ENCODE measurements at regions not wholly inside any gene's neighbourhood (a gene's known extent, or its start where the extent isn't known, plus 50 kb on each side); places are given as distances from the start of the nearest gene placed in this dataset.
A peak's percentile ranks its signal among the peaks of the same experiment; 100 is the strongest.

GRCh38 chr5:135246923-135247795 is 151.9 kb downstream of the MACROH2A1 start:
- Histone ChIP-seq H3K4me1 (ENCODE audit: insufficient read depth) (peaks cover 52% of the 10 kb centered on the region), H3K4me2 (ENCODE audit: unreplicated experiment) (peak overlapping the region; percentile 74), H4K20me1 (ENCODE audit: insufficient read depth) (no peaks in the 10 kb centered on the region), H3K36me3 (ENCODE audit: low read depth) (no peaks in the 10 kb centered on the region), H3K9me3 (ENCODE audit: low read depth) (no peaks in the 10 kb centered on the region), H3K27ac (peak overlapping the region; percentile 74), H3F3A (ENCODE audit: insufficient read depth) (peaks cover 24% of the 10 kb centered on the region), H2AFZ (no peak overlapping the region), H3K27me3 (replicated peaks; ENCODE audit: insufficient read depth) (no peaks in the 10 kb centered on the region), H3K4me3 (peak overlapping the region; percentile 3; the same call in 1 of the 2 replicates), H3K9ac (peak overlapping the region; percentile 34; the same call in 1 of the 2 replicates), H3K9me2 (ENCODE audit: insufficient read depth) (no peaks in the 10 kb centered on the region), H3K79me2 (ENCODE audit: insufficient read depth) (no peaks in the 10 kb centered on the region)
- TF ChIP-seq EZH2phosphoT487 (IDR thresholded peaks at IDR 0.05; ENCODE audit: insufficient read depth, low read depth) (no peak), EZH2 (IDR thresholded peaks at IDR 0.05; ENCODE audit: insufficient read depth, poor library complexity, severe bottlenecking) (no peak)
- WGBS, 2 experiments (ENCODE audit: low coverage in 1 of 2, low lambda C conversion rate in 2 of 2, missing lambda C conversion rate in 2 of 2): 30 to 35% methylated on average over 27 to 28 of the region's 28 CpGs
- in situ Hi-C loops (cut with MboI): no loop called here
- DNase-seq: peak; percentile 98

DNA sequence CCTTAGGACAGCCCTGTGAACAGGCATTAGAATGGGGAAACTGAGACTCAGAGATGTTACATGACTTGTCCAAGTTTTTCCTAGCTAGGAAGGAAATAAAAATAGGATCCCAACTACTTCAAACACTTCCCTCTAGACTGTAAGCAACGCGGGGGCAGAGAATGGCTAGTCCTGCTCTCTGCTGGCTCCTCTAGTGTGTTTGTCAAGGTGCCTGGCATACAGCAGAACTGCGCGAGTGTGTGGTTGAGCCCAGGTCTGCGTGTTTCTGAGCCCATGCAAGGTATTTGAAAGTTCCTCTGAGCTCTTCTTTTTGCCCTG is 152.5 kb downstream of the MACROH2A1 start:
- H3K9ac ChIP-seq: peak overlapping the region; percentile 34; the same call in 1 of the 2 replicates

DNA sequence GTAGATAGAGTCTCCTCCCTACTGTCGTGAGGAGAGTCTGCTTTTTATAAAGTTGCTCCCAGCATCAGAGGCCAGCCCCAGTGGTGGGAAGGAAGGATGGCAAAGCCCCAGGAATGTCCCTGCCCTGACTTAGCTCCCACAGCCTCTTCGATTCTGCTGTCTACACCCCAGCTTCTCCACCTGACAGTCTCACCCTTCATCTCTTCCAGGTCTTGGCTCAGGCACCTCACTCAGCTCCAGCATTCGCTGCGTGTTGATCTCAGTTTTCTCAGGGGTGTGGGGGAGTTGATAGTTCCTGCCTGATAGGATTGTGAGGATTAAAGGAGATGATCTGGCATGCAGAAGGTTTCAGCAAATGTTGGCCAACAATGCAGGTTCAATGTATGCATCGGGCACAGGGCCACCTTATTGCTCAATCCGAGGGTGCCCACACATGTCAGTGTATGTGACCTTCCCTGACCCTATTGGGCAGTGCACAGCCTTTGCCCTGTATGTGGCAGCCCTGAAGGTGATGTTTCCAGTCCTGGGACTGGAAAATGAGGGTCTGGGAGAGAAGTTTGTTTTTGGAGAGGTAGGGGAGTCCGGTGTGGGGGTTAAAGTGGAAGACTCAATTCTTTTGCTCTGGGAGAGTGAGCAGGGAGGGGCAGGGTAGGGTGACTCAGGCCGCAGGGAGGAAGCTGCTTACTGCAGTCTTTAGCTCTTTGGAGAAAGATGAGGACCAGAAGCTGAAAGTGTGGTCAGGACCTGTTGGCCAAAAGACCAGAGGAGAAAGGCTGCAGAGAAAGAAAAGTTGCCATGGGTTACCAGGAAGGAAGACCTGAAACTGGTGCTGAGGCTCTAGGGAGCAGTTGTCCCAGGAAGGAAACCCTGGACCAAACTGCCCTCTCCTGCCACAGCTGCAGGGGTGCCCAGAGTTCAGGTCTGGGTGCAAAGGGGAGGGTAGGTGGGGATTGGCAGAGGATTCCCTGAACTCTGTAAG is 153.2 kb downstream of the MACROH2A1 start:
- Histone ChIP-seq H4K20me1 (ENCODE audit: insufficient read depth) (no peaks in the 10 kb centered on the region), H3K36me3 (ENCODE audit: low read depth) (no peaks in the 10 kb centered on the region), H3F3A (ENCODE audit: insufficient read depth) (peaks cover 36% of the 10 kb centered on the region), H3K4me1 (ENCODE audit: insufficient read depth) (peaks cover 65% of the 10 kb centered on the region), H3K9me2 (ENCODE audit: insufficient read depth) (no peaks in the 10 kb centered on the region), H3K9me3 (ENCODE audit: low read depth) (no peaks in the 10 kb centered on the region), H2AFZ (no peak overlapping the region), H3K27ac (peak overlapping the region; percentile 74), H3K9ac (no peak overlapping the region; the same call in 1 of the 2 replicates), H3K4me3 (no peak overlapping the region; the same call in 1 of the 2 replicates), H3K79me2 (ENCODE audit: insufficient read depth) (no peaks in the 10 kb centered on the region), H3K27me3 (replicated peaks; ENCODE audit: insufficient read depth) (no peaks in the 10 kb centered on the region), H3K4me2 (ENCODE audit: unreplicated experiment) (peak overlapping the region; percentile 74)
- WGBS, 2 experiments (ENCODE audit: low coverage in 1 of 2, low lambda C conversion rate in 2 of 2, missing lambda C conversion rate in 2 of 2): 53 to 56% methylated on average over 8 of the region's 8 CpGs
- peak; percentile 85 for DNase-seq
- TF ChIP-seq EZH2 (IDR thresholded peaks at IDR 0.05; ENCODE audit: insufficient read depth, poor library complexity, severe bottlenecking) (no peak), EZH2phosphoT487 (IDR thresholded peaks at IDR 0.05; ENCODE audit: insufficient read depth, low read depth) (no peak)
- in situ Hi-C loops (cut with MboI): no loop called here

More for the DNA sequence above, 152.5 kb downstream of the MACROH2A1 start:
- H3K9me3 ChIP-seq (ENCODE audit: low read depth): no peaks in the 10 kb centered on the region
- TF ChIP-seq EZH2 (IDR thresholded peaks at IDR 0.05; ENCODE audit: insufficient read depth, poor library complexity, severe bottlenecking): no peak
- TF ChIP-seq EZH2phosphoT487 (IDR thresholded peaks at IDR 0.05; ENCODE audit: insufficient read depth, low read depth): no peak
- peak overlapping the region; percentile 3; the same call in 1 of the 2 replicates for H3K4me3 ChIP-seq
- H3K4me2 ChIP-seq (ENCODE audit: unreplicated experiment): peak overlapping the region; percentile 74
- no peak for DNase-seq
- peaks cover 30% of the 10 kb centered on the region for H3F3A ChIP-seq (ENCODE audit: insufficient read depth)
- WGBS, 2 experiments (ENCODE audit: low coverage in 1 of 2, low lambda C conversion rate in 2 of 2, missing lambda C conversion rate in 2 of 2): 76 to 78% methylated on average over 5 of the region's 5 CpGs
- no peaks in the 10 kb centered on the region for H3K27me3 ChIP-seq (replicated peaks; ENCODE audit: insufficient read depth)
- H3K79me2 ChIP-seq (ENCODE audit: insufficient read depth): no peaks in the 10 kb centered on the region
- no peaks in the 10 kb centered on the region for H4K20me1 ChIP-seq (ENCODE audit: insufficient read depth)
- in situ Hi-C loops (cut with MboI): no loop called here
- no peaks in the 10 kb centered on the region for H3K36me3 ChIP-seq (ENCODE audit: low read depth)
- H2AFZ ChIP-seq: no peak overlapping the region
- H3K4me1 ChIP-seq (ENCODE audit: insufficient read depth): peaks cover 58% of the 10 kb centered on the region
- no peaks in the 10 kb centered on the region for H3K9me2 ChIP-seq (ENCODE audit: insufficient read depth)
- H3K27ac ChIP-seq: peak overlapping the region; percentile 74

GRCh38 chr5:135244620-135245021 is 154.4 kb downstream of the MACROH2A1 start:
- Histone ChIP-seq H4K20me1 (ENCODE audit: insufficient read depth) (no peaks in the 10 kb centered on the region), H3K4me3 (no peak overlapping the region), H3K36me3 (ENCODE audit: low read depth) (no peaks in the 10 kb centered on the region), H3F3A (ENCODE audit: insufficient read depth) (peaks cover 36% of the 10 kb centered on the region), H3K4me2 (ENCODE audit: unreplicated experiment) (no peak overlapping the region), H3K79me2 (ENCODE audit: insufficient read depth) (no peaks in the 10 kb centered on the region), H3K27ac (no peak overlapping the region), H3K4me1 (ENCODE audit: insufficient read depth) (peaks cover 58% of the 10 kb centered on the region), H3K27me3 (replicated peaks; ENCODE audit: insufficient read depth) (no peaks in the 10 kb centered on the region), H3K9ac (no peak overlapping the region), H3K9me3 (ENCODE audit: low read depth) (no peaks in the 10 kb centered on the region), H3K9me2 (ENCODE audit: insufficient read depth) (no peaks in the 10 kb centered on the region), H2AFZ (no peak overlapping the region)
- no peak for DNase-seq
- 94 to 97% methylated on average over 3 of the region's 3 CpGs for WGBS, 2 experiments (ENCODE audit: low coverage in 1 of 2, low lambda C conversion rate in 2 of 2, missing lambda C conversion rate in 2 of 2)
- in situ Hi-C loops (cut with MboI): no loop called here
- TF ChIP-seq EZH2phosphoT487 (IDR thresholded peaks at IDR 0.05; ENCODE audit: insufficient read depth, low read depth) (no peak), EZH2 (IDR thresholded peaks at IDR 0.05; ENCODE audit: insufficient read depth, poor library complexity, severe bottlenecking) (no peak)
